Hepatocyte (in vitro differentiated cells): ENCODE measurements at regions not wholly inside any gene's neighbourhood (a gene's known extent, or its start where the extent isn't known, plus 50 kb on each side); places are given as distances from the start of the nearest gene placed in this dataset.

Experiments used
- EZH2phosphoT487 ChIP-seq: fragments of 200-600 bp; sonication (generic); IDR thresholded peaks from one replicate; pipeline ENCODE4 v1.6.1; 2018; ENCODE audit warnings: antibody characterized with exemption, mild to moderate bottlenecking, low read depth, moderate library complexity; ENCODE audit not compliant: unreplicated experiment, severe bottlenecking
- TF ChIP-seq, protein P1 (sequence below): fragments of 200-600 bp; sonication (generic); IDR thresholded peaks from 2 replicates; pipeline ENCODE4 v1.5.1; 2016; ENCODE audit warnings: antibody characterized with exemption, mild to moderate bottlenecking; ENCODE audit not compliant: poor library complexity

- TF ChIP-seq, protein P1, sequence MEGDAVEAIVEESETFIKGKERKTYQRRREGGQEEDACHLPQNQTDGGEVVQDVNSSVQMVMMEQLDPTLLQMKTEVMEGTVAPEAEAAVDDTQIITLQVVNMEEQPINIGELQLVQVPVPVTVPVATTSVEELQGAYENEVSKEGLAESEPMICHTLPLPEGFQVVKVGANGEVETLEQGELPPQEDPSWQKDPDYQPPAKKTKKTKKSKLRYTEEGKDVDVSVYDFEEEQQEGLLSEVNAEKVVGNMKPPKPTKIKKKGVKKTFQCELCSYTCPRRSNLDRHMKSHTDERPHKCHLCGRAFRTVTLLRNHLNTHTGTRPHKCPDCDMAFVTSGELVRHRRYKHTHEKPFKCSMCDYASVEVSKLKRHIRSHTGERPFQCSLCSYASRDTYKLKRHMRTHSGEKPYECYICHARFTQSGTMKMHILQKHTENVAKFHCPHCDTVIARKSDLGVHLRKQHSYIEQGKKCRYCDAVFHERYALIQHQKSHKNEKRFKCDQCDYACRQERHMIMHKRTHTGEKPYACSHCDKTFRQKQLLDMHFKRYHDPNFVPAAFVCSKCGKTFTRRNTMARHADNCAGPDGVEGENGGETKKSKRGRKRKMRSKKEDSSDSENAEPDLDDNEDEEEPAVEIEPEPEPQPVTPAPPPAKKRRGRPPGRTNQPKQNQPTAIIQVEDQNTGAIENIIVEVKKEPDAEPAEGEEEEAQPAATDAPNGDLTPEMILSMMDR = no peak
- TF ChIP-seq EZH2phosphoT487 = no peak
Measured at GRCh38 chr5:57102905-57103255, 71.0 kb upstream of the GPBP1 start.
